GM18867 (cell line): ENCODE measurements at regions not wholly inside any gene's neighbourhood (a gene's known extent, or its start where the extent isn't known, plus 50 kb on each side); places are given as distances from the start of the nearest gene placed in this dataset.
"Not testable (repeated sequence)": the region's sequence is repeated elsewhere in the genome, so short reads cannot be mapped to it uniquely, and the experiment has no call there.

ENCODE experiments used
- ATAC-seq: cut with Tn5 transposase; IDR thresholded peaks from one replicate; pipeline ENCODE4 v1.9.1; 2021; ENCODE audit warnings: mild to moderate bottlenecking, moderate library complexity; ENCODE audit not compliant: unreplicated experiment

DNA sequence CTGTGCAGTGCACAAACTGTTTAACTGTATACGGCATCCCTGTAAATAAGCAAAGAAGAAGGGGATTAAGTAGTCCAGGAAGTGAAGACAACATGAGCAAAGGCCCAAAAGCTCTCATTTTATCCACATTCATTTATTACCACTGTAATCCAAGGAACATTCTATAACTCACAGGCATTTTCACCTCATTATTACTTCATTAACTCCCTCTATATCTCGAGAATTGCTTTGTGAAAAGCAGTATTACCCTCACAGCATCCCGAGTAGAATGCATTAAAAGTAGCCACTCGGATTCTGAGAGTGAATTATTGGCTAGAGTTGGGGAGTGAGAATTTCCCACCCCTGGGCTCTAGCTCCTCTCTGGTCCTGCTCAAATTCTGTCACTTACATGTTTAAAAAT, 51.0 kb upstream of the CHCHD3 start:
- ATAC-seq: no peak

DNA sequence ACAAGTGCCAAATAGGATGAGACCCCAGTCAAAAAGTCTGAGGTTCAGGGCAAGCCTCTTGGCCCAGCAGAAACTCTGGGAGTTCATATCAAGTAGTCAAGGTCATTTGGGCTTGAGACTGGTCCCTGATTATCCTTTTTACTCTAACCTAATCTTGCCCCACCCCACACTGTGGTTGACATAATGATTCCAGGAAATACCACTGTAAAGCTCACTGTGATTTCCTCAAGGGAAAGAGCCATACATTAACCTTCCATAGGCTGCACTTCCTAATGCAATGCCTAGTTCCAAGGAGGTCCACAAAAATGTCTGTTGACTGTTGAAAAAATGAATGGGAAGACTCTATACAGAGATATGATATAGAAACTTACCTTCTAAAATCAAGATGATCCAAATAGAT, 52.9 kb upstream of the CHCHD3 start:
- no peak for ATAC-seq

DNA sequence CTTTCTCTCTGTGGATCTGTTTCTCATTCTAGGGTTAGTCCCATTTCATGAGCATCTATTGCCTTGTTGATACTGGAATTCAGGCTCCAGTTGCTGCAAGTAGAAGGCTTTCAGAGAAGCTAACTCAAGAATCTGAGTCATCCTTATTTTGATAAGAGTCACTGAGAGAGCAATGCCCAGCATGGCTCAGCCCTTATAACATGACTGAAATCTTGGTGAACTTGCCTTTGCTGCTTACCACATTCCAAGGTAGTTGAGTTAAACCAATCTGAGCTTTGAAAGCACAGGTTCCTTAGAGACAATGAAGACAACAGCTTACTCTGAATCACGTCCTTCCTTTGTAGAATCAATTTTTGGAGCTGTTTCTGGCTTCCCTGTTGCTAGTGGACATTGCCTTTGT, 53.6 kb upstream of the CHCHD3 start:
- ATAC-seq: no peak

DNA sequence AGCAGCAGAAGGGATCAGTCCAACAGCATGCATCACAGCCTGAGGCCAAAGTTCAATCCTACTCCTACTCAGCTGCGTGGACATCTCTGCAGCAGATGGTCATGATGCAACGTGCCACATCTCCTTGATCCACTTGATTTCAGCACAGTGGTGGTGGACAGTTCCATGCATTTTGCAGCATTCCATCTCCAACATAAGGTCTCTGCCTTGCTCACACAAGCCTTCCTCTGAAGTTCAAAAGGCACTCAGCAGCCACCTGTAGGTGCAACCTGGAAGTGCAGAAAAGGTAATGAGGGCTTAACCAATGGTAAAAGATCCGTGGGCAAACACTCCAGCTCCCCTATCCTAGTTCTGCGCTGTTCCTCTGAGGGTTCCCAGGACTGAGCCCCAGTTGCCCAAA, 57.5 kb upstream of the CHCHD3 start:
- no peak for ATAC-seq

DNA sequence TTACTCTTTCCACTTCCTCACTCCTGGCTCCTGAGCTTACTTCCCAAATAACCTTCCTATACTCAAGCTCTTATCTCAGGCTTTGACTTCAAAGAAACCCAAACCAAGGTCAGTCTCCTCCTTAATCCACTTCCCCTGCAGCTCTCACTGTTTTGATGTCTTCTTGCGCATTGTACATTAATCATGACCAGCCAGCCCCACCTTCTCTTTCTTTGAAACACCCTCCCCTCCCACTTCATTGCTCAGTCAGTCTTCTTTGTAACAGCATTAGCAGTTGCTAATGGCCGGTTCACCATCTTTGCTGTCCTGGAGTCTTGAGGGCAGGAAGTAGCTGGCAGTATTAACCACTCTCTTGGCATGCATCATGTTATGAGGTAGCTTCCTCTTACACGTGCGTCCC, 57.9 kb upstream of the CHCHD3 start:
- ATAC-seq: no peak

DNA sequence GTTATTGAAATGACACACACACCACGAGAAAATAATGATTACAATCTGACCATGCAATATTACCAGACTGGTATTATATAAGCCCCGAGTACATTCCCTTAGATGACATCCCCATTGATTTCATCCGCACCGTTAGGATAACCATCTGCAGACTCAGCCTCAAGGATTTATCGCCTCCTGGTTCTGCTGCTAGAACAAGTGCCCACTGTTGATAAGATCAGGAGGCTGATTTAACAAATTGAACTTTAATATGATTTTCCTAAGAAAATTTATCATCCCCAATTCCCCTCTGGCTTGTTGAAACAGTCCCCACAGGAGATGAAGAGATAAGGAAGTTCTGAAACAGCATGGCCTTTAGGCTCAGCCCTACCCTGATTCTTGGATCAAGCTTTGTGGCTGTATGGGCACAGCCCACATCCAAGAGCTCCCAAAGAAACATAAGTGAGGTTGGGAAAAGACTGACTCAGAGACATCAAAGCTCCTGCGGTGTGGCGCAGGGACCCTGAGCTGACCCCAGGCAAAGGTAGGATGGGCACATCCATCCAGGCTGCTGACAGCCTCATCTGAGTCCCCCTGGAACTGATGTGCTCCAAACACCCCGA, 59.2 kb upstream of the CHCHD3 start:
- no peak for ATAC-seq

DNA sequence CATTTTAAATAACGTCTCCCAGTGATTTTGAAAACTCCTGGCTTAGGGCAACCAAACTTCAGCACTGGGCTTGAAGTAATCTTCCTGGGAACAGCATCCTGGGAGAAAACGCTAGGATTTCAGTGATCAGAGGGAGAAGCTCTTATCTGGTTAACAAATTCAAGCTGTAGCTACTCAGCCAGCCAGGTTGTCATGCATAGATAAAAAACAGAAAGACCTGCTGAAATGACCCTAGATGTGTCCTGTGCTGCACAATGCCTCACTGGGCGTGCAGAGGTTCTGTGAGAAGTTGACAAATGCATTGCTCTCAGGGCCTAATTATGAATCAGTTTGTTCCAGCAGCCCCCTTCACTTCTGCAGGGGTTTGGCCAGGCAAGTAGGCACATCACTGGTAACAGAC, 68.9 kb upstream of the CHCHD3 start:
- no peak for ATAC-seq

DNA sequence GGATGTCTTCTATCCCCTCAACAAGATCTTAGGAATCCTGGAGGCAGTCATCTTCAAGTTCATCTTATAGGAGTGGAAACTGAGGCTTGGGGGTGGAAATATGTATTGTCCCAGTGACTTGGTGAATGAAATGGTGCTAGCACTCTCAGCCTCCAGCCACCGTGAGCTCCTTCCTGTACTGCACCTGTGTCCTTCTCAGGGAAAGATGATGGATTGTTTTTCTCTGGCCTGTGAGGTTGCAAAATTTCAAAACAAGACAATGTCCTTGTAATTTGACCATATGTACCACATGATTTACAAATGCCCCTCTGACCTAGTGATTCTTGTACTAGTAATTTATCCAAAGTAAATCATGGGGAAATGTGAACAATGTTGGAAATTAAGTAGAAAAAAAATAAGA, 71.0 kb upstream of the CHCHD3 start:
- no peak for ATAC-seq

DNA sequence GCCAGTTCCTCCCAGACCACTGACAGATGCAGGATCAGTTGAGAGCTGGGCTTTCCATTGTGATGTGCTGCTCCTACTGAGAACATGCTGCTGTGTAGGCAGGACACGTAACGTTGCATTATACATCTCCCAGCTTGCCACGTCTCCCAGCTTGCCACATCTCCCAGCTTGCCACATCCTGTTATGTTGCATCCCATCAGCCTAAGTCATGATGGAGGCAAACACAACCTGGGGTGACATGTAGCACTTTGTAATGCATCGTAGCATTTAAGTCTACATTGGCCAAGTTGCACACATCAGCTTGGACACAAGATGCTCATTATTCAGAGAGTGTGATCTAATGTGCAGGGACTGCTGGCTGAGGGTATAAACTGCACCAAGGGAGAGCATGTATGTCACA, 73.3 kb upstream of the CHCHD3 start:
- ATAC-seq: no peak

DNA sequence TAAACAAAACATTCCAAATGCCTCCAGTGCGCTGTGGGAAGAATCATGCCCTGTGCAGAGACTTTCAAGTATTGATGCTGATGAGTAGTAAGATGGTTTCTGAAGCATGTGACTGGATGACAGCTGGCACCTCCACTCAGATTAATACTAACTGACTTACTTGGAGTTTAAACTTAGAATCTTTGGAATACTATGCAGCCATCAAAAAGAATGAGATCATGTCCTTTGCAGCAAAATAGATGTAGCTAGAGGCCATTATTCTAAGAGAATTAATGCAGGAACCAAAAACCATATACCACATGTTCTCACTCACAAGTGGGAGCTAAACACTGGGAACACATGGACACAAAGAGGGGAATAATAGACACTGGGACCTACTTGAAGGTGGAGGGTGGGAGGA, 73.8 kb upstream of the CHCHD3 start:
- no peak for ATAC-seq

DNA sequence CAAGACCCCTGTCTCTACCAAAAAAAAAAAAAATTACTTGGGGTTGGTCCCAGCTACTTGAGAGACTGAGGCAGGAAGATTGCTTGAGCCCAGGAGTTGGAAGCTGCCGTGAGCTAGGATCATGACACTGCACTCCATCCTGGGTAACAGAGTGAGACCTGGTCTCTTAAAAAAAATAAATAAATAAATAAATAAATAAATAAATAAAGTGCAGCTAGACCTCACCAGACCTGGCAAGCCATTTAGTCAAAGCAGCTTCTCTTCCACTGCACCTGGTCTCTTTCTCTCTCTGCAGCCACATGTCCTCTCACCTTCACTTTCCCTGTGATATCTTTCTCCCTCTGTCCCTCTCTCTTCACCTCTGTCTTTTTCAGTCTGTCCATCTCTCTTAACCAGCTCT, 75.2 kb upstream of the CHCHD3 start:
- ATAC-seq: no peak

DNA sequence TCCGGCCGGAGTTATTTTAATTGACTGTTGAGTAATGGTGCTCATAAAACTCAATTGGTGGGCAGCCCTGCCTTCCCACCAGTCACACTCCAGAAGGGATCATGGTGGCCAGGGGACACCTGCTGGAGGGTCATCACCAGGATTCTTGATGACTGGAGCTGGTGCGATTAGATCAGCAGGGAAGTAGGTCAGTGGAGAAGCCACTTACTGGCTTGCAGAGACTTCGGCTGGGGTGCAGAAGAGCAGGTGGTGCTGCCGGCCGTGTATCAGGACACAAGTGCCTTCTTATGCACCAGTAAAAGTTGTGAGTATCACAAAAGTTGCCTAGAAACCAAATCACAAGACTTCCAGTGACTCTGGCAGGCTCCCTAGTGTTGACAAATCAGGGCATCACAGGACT, 82.6 kb upstream of the CHCHD3 start:
- no peak for ATAC-seq

DNA sequence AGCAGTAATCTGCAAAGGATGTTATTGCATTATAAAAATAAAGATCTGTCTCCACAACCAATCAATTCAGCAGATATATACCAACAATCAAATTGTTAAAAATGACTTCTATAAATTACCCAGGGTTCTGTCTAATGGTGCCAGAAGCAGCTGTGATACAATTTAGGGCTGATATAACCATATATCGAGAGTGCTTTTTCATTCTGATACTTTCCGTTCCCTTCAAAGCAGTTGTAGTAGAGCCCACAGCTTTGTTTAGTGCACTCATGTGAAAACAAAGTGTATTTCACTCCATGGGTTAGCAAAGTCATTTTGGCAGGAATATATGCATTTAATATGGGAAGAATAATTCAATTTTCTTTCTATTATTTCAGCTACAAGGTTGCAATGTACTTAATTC, 83.1 kb upstream of the CHCHD3 start:
- no peak for ATAC-seq

DNA sequence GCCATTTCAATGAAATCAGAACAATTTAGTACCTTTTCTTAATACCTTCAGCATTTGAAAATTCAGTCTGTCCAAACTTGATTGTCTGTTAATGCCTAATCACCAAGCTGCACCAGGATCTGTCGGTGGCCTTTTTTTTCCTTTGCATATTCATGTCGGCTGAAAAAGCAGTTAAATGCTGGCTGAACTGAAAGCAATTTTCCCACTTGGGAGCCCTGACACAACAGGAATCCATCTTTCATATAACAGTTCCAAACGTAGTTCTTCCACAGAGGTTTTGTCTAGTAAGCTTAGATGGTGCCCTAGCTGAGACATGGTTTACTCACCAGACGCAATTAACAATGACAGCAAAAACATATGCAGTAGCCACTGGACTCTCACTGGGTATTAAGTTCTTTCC, 83.6 kb upstream of the CHCHD3 start:
- no peak for ATAC-seq

DNA sequence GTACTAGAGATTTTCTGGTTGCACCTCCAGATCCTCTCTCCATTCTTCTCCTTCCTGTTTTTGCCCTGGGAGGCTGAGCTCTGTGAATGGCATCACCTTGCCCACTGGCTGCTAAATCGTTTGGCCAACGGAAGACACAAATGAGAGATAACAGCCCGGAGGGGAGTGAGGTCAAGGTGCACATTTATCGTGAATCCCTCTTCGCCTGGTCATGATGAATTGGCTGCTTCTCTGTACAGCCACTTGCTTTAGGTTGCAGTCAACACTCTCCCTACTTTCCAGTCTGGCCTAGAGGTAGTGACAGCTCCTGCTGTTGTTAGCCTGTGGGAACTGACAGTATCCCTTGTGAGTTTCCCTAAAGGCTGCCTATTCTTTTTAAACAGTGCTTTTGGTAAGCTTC, 85.4 kb upstream of the CHCHD3 start:
- ATAC-seq: no peak

DNA sequence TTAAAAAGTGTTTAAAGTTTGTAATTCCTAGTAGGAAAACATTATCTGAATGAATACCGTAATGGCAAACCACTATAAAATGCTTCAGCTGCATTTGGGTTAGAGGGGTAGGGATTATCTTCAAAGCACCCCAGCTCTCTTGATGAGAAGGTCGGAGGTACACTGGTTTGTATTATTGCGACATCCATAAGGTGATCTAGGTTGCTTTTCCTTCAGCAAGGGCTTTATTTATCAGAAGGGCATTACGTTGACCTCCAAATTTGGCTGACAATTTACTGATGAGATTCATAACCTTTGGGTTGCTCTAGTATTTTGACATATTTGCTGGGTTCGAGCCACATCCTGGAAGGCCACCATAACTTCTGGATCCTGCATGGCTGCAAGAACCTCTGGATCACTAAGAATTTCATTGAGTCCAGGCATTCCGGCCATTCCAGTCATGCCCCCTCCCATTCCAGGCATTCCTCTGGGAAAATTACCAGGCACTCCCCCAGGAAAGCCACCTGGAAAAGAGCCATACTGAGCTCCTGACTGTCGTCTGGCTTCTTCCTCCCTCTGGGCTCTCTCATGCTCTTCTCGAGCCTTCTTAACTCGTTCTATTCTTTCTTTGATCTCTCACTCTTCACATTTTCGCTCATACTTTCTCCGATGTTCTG, 83.6 kb upstream of the EXOC4 start:
- ATAC-seq: not testable (repeated sequence)

DNA sequence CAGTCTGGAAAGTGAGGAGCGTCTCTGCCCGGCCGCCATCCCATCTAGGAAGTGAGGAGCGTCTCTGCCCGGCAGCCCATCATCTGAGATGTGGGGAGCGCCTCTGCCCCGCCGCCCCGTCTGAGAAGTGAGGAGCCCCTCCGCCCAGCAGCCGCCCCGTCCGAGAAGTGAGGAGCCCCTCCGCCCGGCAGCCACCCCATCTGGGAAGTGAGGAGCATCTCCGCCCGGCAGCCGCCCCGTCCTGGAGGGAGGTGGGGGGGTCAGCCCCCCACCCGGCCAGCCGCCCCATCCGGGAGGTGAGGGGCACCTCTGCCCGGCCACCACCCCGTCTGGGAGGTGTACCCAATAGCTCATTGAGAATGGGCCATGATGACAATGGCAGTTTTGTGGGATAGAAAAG, 75.4 kb upstream of the EXOC4 start:
- not testable (repeated sequence) for ATAC-seq

DNA sequence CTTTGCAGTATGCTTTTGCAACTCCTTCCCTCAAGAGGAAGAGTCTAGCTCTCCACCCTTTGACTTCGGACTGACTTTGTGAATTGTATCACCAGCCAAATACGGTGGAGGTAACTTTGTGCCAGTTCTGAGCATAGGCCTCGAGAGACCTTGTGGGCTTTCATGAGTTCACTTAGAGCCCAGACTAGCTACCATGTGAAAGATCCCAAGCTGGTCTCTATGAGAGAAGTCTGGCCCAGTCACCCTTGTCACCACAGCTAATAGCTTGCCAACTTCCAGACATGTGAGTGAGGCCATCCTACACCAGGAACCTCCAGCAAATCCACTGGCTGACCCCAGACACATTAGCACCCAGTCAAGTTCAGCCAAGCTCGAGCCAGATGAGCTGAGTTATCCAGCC, 72.2 kb upstream of the EXOC4 start:
- ATAC-seq: no peak

DNA sequence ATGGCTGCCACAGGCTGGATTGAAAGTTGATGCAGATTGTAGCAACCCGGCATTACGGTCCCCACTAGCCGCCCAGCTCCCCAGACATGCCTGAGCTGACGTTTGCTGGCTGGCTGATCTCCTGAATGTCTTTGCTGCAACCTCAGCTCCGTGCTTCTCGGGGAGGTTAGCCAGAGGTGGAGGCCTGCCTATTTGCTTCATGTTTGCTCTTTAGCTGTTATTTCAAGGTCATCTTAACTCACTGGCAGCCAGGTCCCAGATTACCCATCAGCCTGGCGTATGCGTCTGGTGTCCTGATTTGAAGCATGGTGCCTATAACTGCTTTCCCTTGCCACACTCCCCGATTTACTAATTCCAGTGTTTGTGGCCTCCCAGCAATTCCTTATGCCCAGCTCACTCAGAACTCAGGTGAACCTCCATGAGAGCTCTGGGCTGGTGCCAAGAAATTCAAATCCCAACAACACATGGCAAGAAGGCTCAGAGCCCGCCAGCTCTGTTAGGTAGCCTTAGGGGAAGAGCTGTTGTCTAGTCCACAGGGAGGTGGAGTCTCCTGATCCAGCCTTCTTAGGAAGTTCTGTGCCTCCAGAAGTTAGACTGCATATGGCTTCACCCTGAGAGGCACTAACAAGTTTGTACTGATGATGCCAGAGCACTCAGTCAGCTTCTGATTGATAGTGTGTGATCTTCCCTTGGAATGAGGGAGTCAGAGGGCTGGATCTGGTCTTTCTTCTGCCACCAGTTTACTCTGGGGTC, 69.7 kb upstream of the EXOC4 start:
- no peak for ATAC-seq

DNA sequence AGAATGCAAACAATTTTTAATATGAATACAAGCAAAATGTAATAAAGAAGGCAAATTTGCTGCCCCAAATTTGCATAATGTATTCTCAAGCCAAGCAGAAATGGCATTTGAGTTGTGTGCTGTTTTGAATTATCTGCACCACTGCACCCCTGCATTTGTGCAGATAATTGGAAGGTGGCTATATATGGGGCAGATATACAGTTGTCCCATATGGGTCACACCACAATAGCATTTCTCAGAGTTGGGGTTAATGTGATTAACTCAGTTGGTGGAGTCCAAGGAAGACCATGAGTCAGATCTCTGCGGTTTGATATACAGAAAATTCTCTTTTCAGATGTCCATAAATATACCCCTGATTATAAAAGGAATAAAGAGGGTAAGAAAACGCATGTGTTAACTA, 68.9 kb upstream of the EXOC4 start:
- no peak for ATAC-seq

DNA sequence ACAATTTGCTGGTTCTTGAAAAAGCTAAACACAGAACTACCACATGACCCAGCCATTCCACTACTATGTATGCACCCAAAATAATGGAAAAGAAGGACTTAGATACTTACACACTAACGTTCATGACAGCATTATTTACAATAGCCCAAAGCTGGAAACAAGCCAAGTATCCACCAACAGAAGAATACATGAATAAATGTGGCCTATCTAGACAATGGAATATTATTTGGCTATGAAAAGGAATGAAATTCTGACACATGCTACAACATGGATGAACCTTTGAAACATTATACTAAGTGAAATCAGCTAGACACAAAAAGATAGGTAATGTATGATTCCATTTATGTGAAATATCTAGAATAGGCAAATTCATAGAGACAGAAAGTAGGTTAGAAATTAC, 67.4 kb upstream of the EXOC4 start:
- ATAC-seq: no peak

DNA sequence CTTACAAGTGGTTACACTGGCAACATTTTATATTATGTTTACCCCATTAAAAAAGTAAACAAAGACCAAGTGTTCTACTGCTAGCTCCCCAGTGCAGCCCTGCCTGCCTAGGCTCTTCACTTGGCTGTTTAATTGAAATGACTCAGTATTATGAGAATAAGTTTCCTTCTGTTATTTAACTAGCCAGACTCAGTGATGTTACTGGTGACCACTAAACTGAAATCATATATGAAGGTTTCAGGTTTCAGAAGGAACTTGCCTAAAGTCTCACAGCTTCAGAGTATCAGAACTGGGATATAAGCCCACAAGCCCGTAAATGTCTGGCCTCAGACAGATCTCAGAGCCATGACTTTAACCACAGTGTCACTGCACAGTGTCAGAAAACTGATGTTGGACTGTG, 66.8 kb upstream of the EXOC4 start:
- ATAC-seq: peak; percentile 43

DNA sequence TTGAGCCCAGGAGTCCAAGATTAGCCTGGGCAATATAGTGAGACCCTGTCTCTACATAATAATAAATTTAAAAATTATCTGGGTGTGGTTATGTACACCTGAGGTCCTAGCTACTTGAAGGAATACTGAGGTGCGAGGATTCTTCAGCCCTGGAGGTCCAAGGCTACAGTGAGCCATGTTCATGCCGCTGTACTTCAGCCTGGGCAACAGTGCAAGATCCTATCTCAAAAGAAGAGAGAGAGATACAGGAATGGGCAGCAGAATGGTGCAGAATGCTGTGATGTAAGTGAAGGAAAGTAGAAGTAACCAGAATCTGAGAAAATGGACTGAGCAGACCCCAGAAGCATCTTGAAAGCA, 62.7 kb upstream of the EXOC4 start:
- ATAC-seq: no peak
